Upper lobe of right lung (tissue), 1 donor: ENCODE measurements at regions not wholly inside any gene's neighbourhood (a gene's known extent, or its start where the extent isn't known, plus 50 kb on each side); places are given as distances from the start of the nearest gene placed in this dataset.

Experiments
- ATAC-seq: fragments of 200-7000 bp; cut with Tn5 transposase; one replicate; pipeline ENCODE4 v1.9.1; 2020; ENCODE audit warnings: mild to moderate bottlenecking, moderate library complexity
- DNase-seq: peaks from one replicate; pipeline ENCODE4 v3.0.0-alpha.2; 2020
- H3K27ac ChIP-seq: fragments of 200-600 bp; one replicate; pipeline ENCODE4 v1.8.0; 2022
- H3K27me3 ChIP-seq: fragments of 200-600 bp; one replicate; pipeline ENCODE4 v1.8.0; 2022; ENCODE audit warnings: mild to moderate bottlenecking
- H3K36me3 ChIP-seq: fragments of 200-600 bp; one replicate; pipeline ENCODE4 v1.8.0; 2022
- H3K4me1 ChIP-seq: fragments of 200-600 bp; one replicate; pipeline ENCODE4 v1.8.0; 2022
- H3K4me3 ChIP-seq: fragments of 200-600 bp; one replicate; pipeline ENCODE4 v1.8.0; 2022; ENCODE audit warnings: mild to moderate bottlenecking
- H3K9me3 ChIP-seq: fragments of 200-600 bp; one replicate; pipeline ENCODE4 v1.8.0; 2022
- intact Hi-C: fragments of 100-400 bp; cut with DNase I; formaldehyde crosslinking; loops from one replicate; pipeline ENCODE4 v1.11.0; 2022
- TF ChIP-seq, protein P1 (sequence below): fragments of 200-600 bp; IDR thresholded peaks from one replicate; pipeline ENCODE4 v1.8.0; 2022; ENCODE audit warnings: antibody characterized with exemption
- donor health status: DM: no; HTN: yes; CAD: no; lungs with severe emphysema.

DNA sequence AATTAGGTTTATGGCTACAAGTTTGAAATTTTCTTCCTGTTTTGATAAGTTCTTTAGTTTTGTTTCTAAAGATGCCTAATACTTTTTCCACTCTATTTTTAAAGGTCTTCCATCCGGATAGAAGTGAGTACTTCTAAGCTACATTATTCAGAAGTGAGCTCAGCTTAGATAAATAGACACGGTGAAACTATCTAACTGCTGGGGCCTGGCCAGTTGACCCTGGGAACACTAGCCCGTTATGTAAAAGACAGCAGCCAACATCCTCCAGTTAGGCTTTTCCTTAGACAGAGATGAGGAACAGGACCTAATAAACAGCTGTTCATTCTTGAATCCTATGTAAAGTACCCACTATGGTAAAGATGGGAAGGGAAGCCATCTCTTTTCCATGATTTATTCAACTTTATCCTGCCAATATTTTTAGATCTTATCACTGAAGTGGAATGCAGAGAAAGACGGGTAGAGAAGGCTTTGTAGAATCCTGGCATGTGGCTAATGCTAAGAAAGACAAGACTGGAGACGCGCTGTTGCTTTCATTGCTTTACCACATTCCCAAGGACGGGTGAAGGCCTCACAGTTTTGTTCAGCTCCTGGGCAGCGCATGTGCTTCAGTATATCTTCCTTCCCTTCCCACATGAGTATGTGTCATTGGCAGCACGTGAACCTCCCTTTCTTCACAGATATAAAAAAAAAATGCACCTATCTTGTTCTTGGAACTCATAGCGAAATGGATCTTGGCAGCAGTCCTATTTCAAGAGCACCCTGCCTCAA, 340.0 kb upstream of the MEOX2 start:
- ATAC-seq (no peak), DNase-seq (no peak)
- Histone ChIP-seq H3K27me3 (no peaks in the 10 kb centered on the region), H3K9me3 (no peaks in the 10 kb centered on the region), H3K36me3 (no peaks in the 10 kb centered on the region), H3K4me3 (no peak overlapping the region), H3K27ac (no peak overlapping the region), H3K4me1 (peaks cover 4% of the 10 kb centered on the region)
- intact Hi-C loops = no loop called here
- TF ChIP-seq, protein P1, sequence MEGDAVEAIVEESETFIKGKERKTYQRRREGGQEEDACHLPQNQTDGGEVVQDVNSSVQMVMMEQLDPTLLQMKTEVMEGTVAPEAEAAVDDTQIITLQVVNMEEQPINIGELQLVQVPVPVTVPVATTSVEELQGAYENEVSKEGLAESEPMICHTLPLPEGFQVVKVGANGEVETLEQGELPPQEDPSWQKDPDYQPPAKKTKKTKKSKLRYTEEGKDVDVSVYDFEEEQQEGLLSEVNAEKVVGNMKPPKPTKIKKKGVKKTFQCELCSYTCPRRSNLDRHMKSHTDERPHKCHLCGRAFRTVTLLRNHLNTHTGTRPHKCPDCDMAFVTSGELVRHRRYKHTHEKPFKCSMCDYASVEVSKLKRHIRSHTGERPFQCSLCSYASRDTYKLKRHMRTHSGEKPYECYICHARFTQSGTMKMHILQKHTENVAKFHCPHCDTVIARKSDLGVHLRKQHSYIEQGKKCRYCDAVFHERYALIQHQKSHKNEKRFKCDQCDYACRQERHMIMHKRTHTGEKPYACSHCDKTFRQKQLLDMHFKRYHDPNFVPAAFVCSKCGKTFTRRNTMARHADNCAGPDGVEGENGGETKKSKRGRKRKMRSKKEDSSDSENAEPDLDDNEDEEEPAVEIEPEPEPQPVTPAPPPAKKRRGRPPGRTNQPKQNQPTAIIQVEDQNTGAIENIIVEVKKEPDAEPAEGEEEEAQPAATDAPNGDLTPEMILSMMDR = no peak

DNA sequence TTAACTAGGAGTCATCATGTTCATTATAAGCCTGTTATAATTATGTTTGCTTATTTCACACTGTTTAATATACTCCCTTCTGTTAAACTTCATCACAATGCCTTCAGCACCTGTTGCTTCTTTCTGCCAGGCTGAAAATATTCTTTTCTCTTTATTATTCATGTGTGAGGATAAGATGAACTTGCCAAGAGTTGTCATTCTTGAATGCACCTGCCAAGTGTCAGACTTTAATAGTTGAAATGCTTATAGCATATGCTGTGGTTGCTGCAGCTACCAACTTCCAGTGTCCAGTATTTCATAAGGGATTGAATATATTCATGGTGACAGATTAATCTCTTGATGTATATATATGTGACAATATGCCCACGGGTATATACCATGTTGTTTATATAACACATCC, 339.2 kb upstream of the MEOX2 start:
- no peak overlapping the region for H3K4me3 ChIP-seq
- no peak overlapping the region for H3K27ac ChIP-seq
- intact Hi-C loops = no loop called here
- H3K9me3 ChIP-seq = no peaks in the 10 kb centered on the region
- ATAC-seq (no peak), DNase-seq (no peak)
- TF ChIP-seq, protein P1 = no peak
- no peaks in the 10 kb centered on the region for H3K27me3 ChIP-seq
- H3K4me1 ChIP-seq = peaks cover 4% of the 10 kb centered on the region
- H3K36me3 ChIP-seq = no peaks in the 10 kb centered on the region

DNA sequence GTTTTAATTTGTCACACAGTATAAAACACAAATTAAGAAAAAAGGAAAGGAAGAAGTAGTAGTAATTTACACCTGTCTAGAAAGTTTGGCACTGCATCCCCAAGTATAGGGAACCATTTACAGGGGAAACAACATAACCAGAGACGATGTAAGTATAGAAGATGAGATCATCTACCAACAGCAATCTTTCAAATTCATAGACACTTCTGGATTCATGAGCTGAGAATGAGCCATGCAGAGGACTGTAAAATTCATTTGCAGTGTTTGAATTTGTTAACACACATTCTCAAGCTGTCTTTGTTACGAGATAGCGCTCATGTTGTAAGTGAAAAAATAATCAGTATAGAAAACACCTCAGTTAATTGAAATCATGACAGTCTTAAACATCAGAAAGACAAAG, 337.0 kb upstream of the MEOX2 start:
- no peaks in the 10 kb centered on the region for H3K9me3 ChIP-seq
- no peak for DNase-seq
- intact Hi-C loops = no loop called here
- TF ChIP-seq, protein P1 = no peak
- H3K4me1 ChIP-seq = peaks cover 4% of the 10 kb centered on the region
- H3K36me3 ChIP-seq = no peaks in the 10 kb centered on the region
- no peaks in the 10 kb centered on the region for H3K27me3 ChIP-seq
- no peak for ATAC-seq
- H3K27ac ChIP-seq = no peak overlapping the region
- H3K4me3 ChIP-seq = no peak overlapping the region

DNA sequence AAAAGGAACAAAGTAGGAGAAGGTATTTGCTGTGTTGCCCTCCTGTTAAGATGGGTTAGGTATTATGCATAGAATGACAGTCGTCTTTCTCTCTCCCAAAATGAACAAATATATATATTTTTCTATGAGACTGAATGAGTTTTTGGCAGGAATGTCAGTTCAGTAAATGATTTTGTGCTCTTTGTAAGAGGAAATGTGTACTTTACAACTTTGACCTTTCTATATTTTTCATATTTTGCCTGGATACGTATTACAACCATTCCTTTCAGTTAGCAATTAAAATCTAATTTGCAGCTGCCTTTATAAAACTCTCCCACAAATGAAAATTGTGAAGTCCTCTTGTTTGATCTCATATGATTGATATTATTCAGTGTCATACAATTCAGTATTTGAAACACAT, 336.6 kb upstream of the MEOX2 start:
- Histone ChIP-seq H3K36me3 (no peaks in the 10 kb centered on the region), H3K4me3 (no peak overlapping the region), H3K9me3 (no peaks in the 10 kb centered on the region), H3K27me3 (no peaks in the 10 kb centered on the region), H3K27ac (no peak overlapping the region), H3K4me1 (peaks cover 4% of the 10 kb centered on the region)
- TF ChIP-seq, protein P1 = no peak
- ATAC-seq = no peak
- DNase-seq = no peak
- intact Hi-C loops = no loop called here

DNA sequence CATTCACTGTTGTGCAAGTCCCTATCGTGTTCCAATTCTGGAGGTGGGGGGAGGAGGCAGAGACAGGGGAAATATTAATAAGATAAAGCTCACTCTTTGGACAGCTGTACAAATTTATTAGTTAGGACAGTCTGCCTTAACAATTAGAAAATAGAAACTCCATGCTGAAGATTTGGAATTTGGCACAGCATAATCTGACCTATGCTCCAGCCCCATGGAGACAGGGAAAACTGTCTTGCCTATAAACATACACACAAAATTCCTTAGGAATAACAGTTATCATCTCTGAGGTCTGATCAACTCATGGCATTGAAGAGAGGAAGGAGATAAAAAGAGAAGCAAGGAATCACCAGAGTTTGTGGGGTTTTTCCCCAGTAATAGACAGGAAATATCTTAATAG, 335.4 kb upstream of the MEOX2 start:
- no peaks in the 10 kb centered on the region for H3K9me3 ChIP-seq
- no peak overlapping the region for H3K27ac ChIP-seq
- no peak overlapping the region for H3K4me3 ChIP-seq
- H3K36me3 ChIP-seq = no peaks in the 10 kb centered on the region
- DNase-seq (no peak), ATAC-seq (no peak)
- intact Hi-C loops = no loop called here
- no peaks in the 10 kb centered on the region for H3K27me3 ChIP-seq
- no peaks in the 10 kb centered on the region for H3K4me1 ChIP-seq
- TF ChIP-seq, protein P1 = no peak

DNA sequence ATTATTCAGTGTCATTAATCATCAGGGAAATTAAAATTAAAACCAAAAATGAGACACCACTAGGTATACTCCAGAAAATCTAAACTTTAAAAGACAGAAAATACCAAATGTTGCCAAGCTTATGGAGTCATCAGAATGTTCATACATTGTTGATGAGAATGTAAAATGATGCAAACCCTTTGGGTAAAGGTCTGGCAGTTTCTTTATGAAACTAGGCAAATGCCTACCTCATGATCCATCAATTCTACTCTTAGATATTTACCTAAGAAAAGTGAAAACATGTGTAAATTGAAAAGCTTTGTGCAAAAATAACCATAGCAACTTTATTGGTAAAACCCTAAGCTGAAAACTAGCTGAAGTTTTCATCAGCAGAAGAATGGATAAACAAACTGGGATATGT, 329.5 kb upstream of the MEOX2 start:
- Histone ChIP-seq H3K27me3 (no peaks in the 10 kb centered on the region), H3K4me3 (no peak overlapping the region), H3K9me3 (no peaks in the 10 kb centered on the region), H3K36me3 (no peaks in the 10 kb centered on the region), H3K4me1 (no peaks in the 10 kb centered on the region), H3K27ac (no peak overlapping the region)
- intact Hi-C loops = no loop called here
- DNase-seq (no peak), ATAC-seq (no peak)
- TF ChIP-seq, protein P1 = no peak
